ENCODE measurements at regions not wholly inside any gene's neighbourhood (a gene's known extent, or its start where the extent isn't known, plus 50 kb on each side); places are given as distances from the start of the nearest gene placed in this dataset.

DNA sequence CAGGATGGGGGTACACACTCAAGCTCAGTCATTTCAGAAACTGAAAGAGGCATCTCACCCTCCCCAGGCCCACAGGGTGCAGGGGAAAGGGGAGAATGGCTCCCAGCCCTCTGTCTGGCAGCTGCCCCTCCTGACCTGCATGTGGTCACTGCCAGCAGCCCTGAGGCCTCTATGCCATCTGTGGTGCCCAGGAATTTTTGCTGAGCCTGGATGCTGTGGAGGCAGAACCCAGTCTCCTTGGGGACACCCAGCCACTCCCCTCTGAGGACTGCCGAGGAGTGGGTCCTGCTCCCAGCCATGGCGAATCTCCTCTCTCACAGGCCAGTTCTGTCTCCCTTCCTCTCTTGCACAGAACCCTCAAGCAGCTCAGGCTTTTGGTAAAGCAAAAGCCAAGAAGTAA is 104.0 kb upstream of the ALDH1B1 start:
- Histone ChIP-seq H3K36me3 (ENCODE audit: control insufficient read depth, insufficient read depth, low read length) (no peaks in the 10 kb centered on the region), H3K4me3 (ENCODE audit: low read length) (no peak overlapping the region), H3K27me3 (ENCODE audit: control insufficient read depth, insufficient read depth, low read length) (no peaks in the 10 kb centered on the region), H3K4me1 (ENCODE audit: control insufficient read depth, insufficient read depth, low read length) (no peaks in the 10 kb centered on the region), H3K27ac (ENCODE audit: low read length) (no peak overlapping the region), H3K9me3 (replicated peaks; ENCODE audit: control insufficient read depth, low read depth, low read length) (peaks cover 4% of the 10 kb centered on the region)
- DNase-seq: no peak
- 40% methylated on average over 2 of the region's 2 CpGs for WGBS (ENCODE audit: insufficient coverage)

DNA sequence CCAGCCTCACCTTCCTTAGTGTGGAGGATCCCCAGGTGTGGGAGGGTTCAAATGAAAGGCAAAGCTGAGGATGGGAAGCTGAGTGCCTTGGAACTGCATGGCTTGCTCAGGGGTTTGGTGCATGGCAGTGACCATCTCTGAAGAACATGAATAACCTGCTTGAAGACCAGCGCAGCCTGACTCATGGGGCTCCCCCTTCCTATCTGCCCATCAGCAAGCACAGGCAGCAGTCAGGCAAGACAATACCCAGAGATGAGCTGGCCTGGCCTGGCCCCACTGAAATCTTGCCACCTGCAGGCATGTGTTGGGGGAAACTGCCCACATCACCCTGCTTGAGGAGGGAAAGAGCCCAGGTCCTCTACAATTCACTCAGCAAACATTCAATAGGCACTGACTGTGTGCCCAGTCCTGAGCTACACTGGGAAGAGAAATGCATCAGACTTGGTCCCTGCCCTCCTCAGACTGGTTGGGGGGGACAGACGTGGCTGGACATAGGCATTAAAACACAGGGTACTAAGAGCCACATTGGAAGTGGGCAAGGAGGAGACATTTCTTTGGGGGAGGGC is 105.0 kb upstream of the ALDH1B1 start:
- H3K4me3 ChIP-seq (ENCODE audit: low read length): no peak overlapping the region
- H3K27me3 ChIP-seq (ENCODE audit: control insufficient read depth, insufficient read depth, low read length): no peaks in the 10 kb centered on the region
- H3K4me1 ChIP-seq (ENCODE audit: control insufficient read depth, insufficient read depth, low read length): no peaks in the 10 kb centered on the region
- no peak overlapping the region for H3K27ac ChIP-seq (ENCODE audit: low read length)
- H3K9me3 ChIP-seq (replicated peaks; ENCODE audit: control insufficient read depth, low read depth, low read length): peaks cover 4% of the 10 kb centered on the region
- no CpG with 5 or more reads among the region's 2 CpGs for WGBS (ENCODE audit: insufficient coverage)
- no peak for DNase-seq
- no peaks in the 10 kb centered on the region for H3K36me3 ChIP-seq (ENCODE audit: control insufficient read depth, insufficient read depth, low read length)

DNA sequence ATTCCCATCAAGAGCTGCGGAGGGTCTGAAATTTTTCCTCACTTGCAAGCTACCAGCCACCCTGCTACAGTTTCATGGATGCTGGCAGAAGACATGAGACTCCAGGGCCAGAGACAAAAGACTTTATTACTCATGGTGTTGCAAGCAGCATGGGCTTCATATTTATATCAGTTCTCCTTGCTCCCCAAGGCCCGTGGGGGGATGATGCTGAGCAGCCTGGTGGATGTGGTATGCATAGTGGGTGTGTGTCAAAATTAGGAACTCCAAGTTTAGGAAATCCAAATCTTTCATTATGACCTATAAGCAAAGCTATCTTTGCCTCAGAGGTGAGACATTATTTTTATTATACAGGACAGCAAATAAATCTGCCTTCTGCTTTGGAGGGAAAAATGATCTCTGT is 105.7 kb upstream of the ALDH1B1 start:
- 80% methylated on average over 1 of the region's 2 CpGs for whole genome bisulfite sequencing (ENCODE audit: insufficient coverage)
- Histone ChIP-seq H3K27me3 (ENCODE audit: control insufficient read depth, insufficient read depth, low read length) (no peaks in the 10 kb centered on the region), H3K36me3 (ENCODE audit: control insufficient read depth, insufficient read depth, low read length) (no peaks in the 10 kb centered on the region), H3K4me1 (ENCODE audit: control insufficient read depth, insufficient read depth, low read length) (no peaks in the 10 kb centered on the region), H3K9me3 (replicated peaks; ENCODE audit: control insufficient read depth, low read depth, low read length) (peaks cover 4% of the 10 kb centered on the region), H3K27ac (ENCODE audit: low read length) (no peak overlapping the region), H3K4me3 (ENCODE audit: low read length) (no peak overlapping the region)
- DNase-seq: no peak

DNA sequence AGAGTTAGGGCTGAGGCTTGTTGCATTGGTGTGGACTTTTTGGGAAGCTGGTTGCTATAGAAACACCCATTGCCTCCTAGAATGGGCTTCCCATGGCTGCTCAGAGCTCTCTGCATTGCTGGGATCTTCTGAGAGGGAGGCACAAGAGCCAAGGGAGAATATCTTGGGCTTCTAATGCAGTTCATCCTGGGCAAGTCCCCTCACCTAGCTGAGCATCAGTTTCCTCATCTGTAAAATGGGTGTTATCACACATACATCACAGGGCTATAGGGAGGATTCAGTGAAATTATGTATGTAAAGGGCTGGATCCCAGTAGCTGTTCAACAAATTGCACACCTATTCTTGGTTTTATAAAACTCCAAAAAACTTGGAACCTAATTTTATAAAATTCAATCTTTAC is 106.1 kb upstream of the ALDH1B1 start:
- no peak for DNase-seq
- H3K27ac ChIP-seq (ENCODE audit: low read length): no peak overlapping the region
- H3K36me3 ChIP-seq (ENCODE audit: control insufficient read depth, insufficient read depth, low read length): no peaks in the 10 kb centered on the region
- H3K4me1 ChIP-seq (ENCODE audit: control insufficient read depth, insufficient read depth, low read length): no peaks in the 10 kb centered on the region
- no peak overlapping the region for H3K4me3 ChIP-seq (ENCODE audit: low read length)
- peaks cover 4% of the 10 kb centered on the region for H3K9me3 ChIP-seq (replicated peaks; ENCODE audit: control insufficient read depth, low read depth, low read length)
- H3K27me3 ChIP-seq (ENCODE audit: control insufficient read depth, insufficient read depth, low read length): no peaks in the 10 kb centered on the region

DNA sequence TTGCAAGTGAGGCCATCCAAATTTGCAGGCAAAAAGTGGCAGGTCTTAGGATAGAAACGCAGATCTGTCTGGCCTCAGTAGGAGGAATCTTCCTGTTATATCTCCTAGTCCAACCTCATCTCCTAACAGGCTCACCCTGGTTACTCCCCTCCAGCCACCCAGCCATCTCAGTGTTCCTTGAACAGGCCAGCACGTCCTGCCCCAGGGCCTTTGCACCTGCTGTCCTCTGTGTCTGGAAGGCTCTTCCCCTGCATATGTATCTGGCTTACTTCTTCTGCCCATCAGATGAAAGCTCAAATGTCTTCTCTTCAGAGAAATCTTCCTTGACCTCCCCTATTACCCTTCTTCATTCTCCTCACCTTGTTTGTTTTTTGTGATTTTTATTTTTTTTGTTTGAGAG is 107.3 kb upstream of the ALDH1B1 start:
- Histone ChIP-seq H3K9me3 (replicated peaks; ENCODE audit: control insufficient read depth, low read depth, low read length) (no peaks in the 10 kb centered on the region), H3K4me1 (ENCODE audit: control insufficient read depth, insufficient read depth, low read length) (no peaks in the 10 kb centered on the region), H3K4me3 (ENCODE audit: low read length) (no peak overlapping the region), H3K36me3 (ENCODE audit: control insufficient read depth, insufficient read depth, low read length) (no peaks in the 10 kb centered on the region), H3K27ac (ENCODE audit: low read length) (no peak overlapping the region), H3K27me3 (ENCODE audit: control insufficient read depth, insufficient read depth, low read length) (peaks cover under 1% of the 10 kb centered on the region)
- WGBS (ENCODE audit: insufficient coverage): 100% methylated on average over 1 of the region's 2 CpGs
- no peak for DNase-seq

DNA sequence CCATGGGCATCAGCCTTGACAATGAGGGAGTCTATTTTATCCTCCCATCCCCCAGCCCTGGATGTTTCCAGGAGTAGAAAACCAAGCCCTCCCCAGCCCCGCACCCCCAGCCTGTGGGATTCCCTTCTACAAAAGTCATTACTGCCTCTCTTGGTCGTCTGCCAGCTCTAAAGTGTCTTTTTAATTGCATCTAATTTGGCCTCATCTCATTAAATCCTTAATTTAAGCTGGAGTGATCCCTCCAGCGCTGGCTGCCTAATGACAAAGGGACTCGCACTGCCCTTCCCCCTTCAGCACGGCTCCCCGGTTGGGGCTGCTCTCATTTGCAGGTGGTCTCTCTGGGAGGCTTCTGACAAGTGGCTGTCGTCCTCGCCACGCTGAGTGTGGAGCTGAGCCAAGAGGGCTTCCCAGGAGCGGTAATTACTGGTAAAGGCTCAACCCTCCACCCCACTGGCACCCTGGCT is 107.9 kb upstream of the ALDH1B1 start:
- Histone ChIP-seq H3K4me3 (ENCODE audit: low read length) (no peak overlapping the region), H3K36me3 (ENCODE audit: control insufficient read depth, insufficient read depth, low read length) (no peaks in the 10 kb centered on the region), H3K27me3 (ENCODE audit: control insufficient read depth, insufficient read depth, low read length) (peaks cover 3% of the 10 kb centered on the region), H3K9me3 (replicated peaks; ENCODE audit: control insufficient read depth, low read depth, low read length) (no peaks in the 10 kb centered on the region), H3K4me1 (ENCODE audit: control insufficient read depth, insufficient read depth, low read length) (no peaks in the 10 kb centered on the region), H3K27ac (ENCODE audit: low read length) (no peak overlapping the region)
- WGBS (ENCODE audit: insufficient coverage): 40% methylated on average over 6 of the region's 10 CpGs
- DNase-seq: no peak

DNA sequence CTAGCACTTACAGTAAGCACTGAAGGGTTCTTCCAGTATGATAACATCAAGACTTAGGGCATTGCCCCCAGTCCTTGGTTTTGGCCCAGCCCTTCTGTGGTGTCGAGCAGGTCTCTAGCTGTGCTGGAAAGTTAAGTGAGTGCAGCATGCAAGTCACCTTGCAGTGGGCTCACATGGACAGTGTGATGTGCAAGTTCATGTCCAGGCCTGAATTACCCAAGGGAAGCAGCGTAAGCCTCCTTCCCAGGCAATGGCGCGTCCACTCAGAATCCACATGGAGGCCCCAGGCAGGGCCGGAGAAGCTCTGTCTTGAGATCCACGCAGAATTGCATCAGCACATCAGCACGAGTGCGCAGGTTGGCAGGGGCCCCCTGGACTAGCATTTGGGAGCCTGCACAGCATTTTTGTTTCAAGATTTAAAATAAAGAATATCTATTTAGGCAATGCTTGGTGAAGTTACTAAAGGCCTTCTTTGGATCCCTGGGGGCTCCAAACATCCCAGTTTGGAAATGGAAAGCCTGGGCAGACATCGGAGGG is 108.4 kb upstream of the ALDH1B1 start:
- Histone ChIP-seq H3K4me3 (ENCODE audit: low read length) (no peak overlapping the region), H3K4me1 (ENCODE audit: control insufficient read depth, insufficient read depth, low read length) (no peaks in the 10 kb centered on the region), H3K27ac (ENCODE audit: low read length) (no peak overlapping the region), H3K36me3 (ENCODE audit: control insufficient read depth, insufficient read depth, low read length) (no peaks in the 10 kb centered on the region), H3K9me3 (replicated peaks; ENCODE audit: control insufficient read depth, low read depth, low read length) (no peaks in the 10 kb centered on the region), H3K27me3 (ENCODE audit: control insufficient read depth, insufficient read depth, low read length) (peaks cover 3% of the 10 kb centered on the region)
- WGBS (ENCODE audit: insufficient coverage): 92% methylated on average over 2 of the region's 9 CpGs
- no peak for DNase-seq

DNA sequence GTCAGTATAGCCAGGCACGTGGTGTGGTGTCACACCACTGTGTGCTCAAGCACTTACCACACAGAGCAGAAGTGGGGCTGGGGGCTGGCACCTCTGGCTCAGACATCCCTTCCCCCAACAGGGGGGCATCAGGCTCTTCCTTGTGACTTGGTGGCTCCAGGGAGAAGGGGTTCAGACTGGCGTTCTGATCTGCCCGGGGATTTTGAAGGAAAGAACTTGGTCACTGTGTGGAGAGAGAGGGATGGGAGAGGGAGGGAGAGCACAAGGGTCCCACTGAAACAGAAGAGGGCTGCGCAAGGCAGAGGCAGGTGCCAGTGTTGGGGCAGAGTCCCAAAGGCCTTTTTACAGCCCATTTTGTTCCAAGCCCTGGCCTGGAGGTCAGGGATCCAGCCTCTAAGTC is 109.7 kb upstream of the ALDH1B1 start:
- Histone ChIP-seq H3K9me3 (replicated peaks; ENCODE audit: control insufficient read depth, low read depth, low read length) (no peaks in the 10 kb centered on the region), H3K27ac (ENCODE audit: low read length) (no peak overlapping the region), H3K4me3 (ENCODE audit: low read length) (no peak overlapping the region), H3K4me1 (ENCODE audit: control insufficient read depth, insufficient read depth, low read length) (no peaks in the 10 kb centered on the region), H3K36me3 (ENCODE audit: control insufficient read depth, insufficient read depth, low read length) (no peaks in the 10 kb centered on the region), H3K27me3 (ENCODE audit: control insufficient read depth, insufficient read depth, low read length) (peaks cover 3% of the 10 kb centered on the region)
- no peak for DNase-seq
- WGBS (ENCODE audit: insufficient coverage): 59% methylated on average over 4 of the region's 4 CpGs

DNA sequence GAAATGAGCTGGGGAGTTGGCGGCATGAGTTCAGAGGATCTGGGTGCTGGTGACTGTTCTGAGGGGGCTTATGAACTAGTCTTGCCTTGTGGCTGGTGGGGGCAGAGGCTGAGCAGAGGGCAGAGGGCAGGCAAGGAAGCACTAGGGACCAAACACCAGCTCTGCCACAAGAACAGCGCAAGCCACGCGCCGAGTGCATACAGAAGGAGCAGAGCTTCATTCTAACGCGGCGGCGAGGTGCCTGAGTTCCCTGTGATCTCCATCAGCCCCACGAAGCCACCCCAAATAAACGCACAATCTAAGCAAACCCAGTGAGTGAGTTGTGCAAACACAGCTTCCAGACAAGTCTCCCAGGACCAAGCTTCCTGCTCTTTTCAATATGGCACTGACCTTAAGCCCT is 110.6 kb upstream of the ALDH1B1 start:
- 77% methylated on average over 11 of the region's 11 CpGs for WGBS (ENCODE audit: insufficient coverage)
- no peaks in the 10 kb centered on the region for H3K9me3 ChIP-seq (replicated peaks; ENCODE audit: control insufficient read depth, low read depth, low read length)
- no peak overlapping the region for H3K27ac ChIP-seq (ENCODE audit: low read length)
- H3K4me1 ChIP-seq (ENCODE audit: control insufficient read depth, insufficient read depth, low read length): peaks cover 2% of the 10 kb centered on the region
- no peaks in the 10 kb centered on the region for H3K36me3 ChIP-seq (ENCODE audit: control insufficient read depth, insufficient read depth, low read length)
- no peak overlapping the region for H3K4me3 ChIP-seq (ENCODE audit: low read length)
- H3K27me3 ChIP-seq (ENCODE audit: control insufficient read depth, insufficient read depth, low read length): peaks cover 3% of the 10 kb centered on the region
- DNase-seq: no peak

DNA sequence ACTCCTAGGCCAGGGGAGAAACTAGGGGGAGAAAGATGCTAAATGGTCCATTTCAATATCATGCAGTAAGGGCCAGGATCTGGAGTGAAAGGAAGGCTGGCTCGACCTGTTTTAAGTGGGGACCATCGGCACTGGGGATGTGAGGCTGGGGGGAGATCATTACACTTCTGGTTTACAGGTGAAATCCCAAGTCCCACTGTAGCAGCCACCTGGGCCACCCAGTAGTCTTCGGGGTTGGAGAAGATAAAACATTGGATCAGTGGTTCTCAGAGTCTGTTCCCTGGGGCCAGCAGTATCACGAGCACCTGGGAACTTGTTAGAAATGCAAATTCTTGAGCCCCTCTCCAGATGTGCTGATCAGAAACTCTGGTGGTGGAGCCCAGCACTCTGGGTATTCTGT is 111.3 kb upstream of the ALDH1B1 start:
- WGBS (ENCODE audit: insufficient coverage): 61% methylated on average over 4 of the region's 4 CpGs
- Histone ChIP-seq H3K27ac (ENCODE audit: low read length) (no peak overlapping the region), H3K36me3 (ENCODE audit: control insufficient read depth, insufficient read depth, low read length) (no peaks in the 10 kb centered on the region), H3K4me3 (ENCODE audit: low read length) (no peak overlapping the region), H3K27me3 (ENCODE audit: control insufficient read depth, insufficient read depth, low read length) (peaks cover 3% of the 10 kb centered on the region), H3K4me1 (ENCODE audit: control insufficient read depth, insufficient read depth, low read length) (peaks cover 5% of the 10 kb centered on the region), H3K9me3 (replicated peaks; ENCODE audit: control insufficient read depth, low read depth, low read length) (no peaks in the 10 kb centered on the region)
- no peak for DNase-seq

DNA sequence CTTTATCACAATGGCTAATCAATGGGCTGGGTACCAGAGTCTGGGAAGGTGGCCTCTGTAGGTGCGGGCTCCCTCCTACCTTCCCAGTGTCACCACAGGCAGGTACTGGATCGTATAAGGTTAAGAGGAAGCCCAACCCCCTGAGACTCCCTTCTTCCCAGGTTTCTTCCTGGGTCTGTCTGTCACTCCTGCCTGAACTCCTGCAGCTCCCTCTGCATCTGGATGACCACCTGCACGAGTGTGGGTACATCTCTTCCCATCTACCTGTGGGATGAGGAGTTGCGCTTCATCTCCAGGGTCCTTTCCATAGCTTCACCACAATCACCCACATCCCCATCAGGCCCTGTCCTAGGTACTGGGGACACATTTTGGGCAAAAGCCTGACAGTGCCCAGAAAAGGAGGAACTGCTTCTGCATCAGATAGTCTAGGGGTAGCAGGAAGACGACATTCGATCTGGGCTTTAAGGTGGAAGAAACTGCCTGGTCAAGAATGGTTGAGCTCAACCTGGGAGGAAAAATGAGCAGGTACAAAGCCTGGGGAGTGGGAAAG is 112.2 kb upstream of the ALDH1B1 start:
- H3K4me1 ChIP-seq (ENCODE audit: control insufficient read depth, insufficient read depth, low read length): peaks cover 5% of the 10 kb centered on the region
- no peak overlapping the region for H3K4me3 ChIP-seq (ENCODE audit: low read length)
- WGBS (ENCODE audit: insufficient coverage): 55% methylated on average over 3 of the region's 6 CpGs
- no peak overlapping the region for H3K27ac ChIP-seq (ENCODE audit: low read length)
- H3K27me3 ChIP-seq (ENCODE audit: control insufficient read depth, insufficient read depth, low read length): peaks cover 3% of the 10 kb centered on the region
- no peaks in the 10 kb centered on the region for H3K9me3 ChIP-seq (replicated peaks; ENCODE audit: control insufficient read depth, low read depth, low read length)
- H3K36me3 ChIP-seq (ENCODE audit: control insufficient read depth, insufficient read depth, low read length): no peaks in the 10 kb centered on the region
- DNase-seq: no peak

Data from muscle of leg (tissue), 3 donors.